ENCODE measurements at regions not wholly inside any gene's neighbourhood (a gene's known extent, or its start where the extent isn't known, plus 50 kb on each side); places are given as distances from the start of the nearest gene placed in this dataset.

DNA sequence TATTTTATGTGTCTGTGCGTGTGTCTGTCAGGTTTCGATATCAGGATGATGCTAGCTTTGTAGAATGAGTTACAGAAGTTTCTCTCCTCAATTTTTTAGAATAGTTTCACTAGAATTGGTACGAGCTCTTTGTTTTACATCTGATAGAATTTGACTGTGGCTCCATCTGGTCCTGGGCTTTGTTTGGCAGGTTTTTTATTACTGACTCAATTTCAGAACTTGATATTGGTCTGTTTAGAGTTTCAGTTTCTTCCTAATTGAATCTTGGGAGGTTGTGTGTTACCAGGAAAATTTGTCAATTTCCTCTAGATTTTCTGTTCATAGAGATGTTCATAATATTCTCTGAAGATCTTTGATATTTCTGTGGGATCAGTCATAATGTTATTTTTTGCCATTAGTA, 289.4 kb upstream of the COL3A1 start:
- TF ChIP-seq POLR2AphosphoS5 (IDR thresholded peaks at IDR 0.05; ENCODE audit: low read depth) (no peak), NANOG (IDR thresholded peaks at IDR 0.05; ENCODE audit: borderline replicate concordance) (no peak)
- TF ChIP-seq, protein P1, sequence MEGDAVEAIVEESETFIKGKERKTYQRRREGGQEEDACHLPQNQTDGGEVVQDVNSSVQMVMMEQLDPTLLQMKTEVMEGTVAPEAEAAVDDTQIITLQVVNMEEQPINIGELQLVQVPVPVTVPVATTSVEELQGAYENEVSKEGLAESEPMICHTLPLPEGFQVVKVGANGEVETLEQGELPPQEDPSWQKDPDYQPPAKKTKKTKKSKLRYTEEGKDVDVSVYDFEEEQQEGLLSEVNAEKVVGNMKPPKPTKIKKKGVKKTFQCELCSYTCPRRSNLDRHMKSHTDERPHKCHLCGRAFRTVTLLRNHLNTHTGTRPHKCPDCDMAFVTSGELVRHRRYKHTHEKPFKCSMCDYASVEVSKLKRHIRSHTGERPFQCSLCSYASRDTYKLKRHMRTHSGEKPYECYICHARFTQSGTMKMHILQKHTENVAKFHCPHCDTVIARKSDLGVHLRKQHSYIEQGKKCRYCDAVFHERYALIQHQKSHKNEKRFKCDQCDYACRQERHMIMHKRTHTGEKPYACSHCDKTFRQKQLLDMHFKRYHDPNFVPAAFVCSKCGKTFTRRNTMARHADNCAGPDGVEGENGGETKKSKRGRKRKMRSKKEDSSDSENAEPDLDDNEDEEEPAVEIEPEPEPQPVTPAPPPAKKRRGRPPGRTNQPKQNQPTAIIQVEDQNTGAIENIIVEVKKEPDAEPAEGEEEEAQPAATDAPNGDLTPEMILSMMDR (conservative IDR thresholded peaks at IDR 0.05; ENCODE audit: low read depth in 2 of 2) = no peak
- TF ChIP-seq, protein P2, sequence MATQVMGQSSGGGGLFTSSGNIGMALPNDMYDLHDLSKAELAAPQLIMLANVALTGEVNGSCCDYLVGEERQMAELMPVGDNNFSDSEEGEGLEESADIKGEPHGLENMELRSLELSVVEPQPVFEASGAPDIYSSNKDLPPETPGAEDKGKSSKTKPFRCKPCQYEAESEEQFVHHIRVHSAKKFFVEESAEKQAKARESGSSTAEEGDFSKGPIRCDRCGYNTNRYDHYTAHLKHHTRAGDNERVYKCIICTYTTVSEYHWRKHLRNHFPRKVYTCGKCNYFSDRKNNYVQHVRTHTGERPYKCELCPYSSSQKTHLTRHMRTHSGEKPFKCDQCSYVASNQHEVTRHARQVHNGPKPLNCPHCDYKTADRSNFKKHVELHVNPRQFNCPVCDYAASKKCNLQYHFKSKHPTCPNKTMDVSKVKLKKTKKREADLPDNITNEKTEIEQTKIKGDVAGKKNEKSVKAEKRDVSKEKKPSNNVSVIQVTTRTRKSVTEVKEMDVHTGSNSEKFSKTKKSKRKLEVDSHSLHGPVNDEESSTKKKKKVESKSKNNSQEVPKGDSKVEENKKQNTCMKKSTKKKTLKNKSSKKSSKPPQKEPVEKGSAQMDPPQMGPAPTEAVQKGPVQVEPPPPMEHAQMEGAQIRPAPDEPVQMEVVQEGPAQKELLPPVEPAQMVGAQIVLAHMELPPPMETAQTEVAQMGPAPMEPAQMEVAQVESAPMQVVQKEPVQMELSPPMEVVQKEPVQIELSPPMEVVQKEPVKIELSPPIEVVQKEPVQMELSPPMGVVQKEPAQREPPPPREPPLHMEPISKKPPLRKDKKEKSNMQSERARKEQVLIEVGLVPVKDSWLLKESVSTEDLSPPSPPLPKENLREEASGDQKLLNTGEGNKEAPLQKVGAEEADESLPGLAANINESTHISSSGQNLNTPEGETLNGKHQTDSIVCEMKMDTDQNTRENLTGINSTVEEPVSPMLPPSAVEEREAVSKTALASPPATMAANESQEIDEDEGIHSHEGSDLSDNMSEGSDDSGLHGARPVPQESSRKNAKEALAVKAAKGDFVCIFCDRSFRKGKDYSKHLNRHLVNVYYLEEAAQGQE (IDR thresholded peaks at IDR 0.05; ENCODE audit: unreplicated experiment) = no peak
- TF ChIP-seq, protein P3, sequence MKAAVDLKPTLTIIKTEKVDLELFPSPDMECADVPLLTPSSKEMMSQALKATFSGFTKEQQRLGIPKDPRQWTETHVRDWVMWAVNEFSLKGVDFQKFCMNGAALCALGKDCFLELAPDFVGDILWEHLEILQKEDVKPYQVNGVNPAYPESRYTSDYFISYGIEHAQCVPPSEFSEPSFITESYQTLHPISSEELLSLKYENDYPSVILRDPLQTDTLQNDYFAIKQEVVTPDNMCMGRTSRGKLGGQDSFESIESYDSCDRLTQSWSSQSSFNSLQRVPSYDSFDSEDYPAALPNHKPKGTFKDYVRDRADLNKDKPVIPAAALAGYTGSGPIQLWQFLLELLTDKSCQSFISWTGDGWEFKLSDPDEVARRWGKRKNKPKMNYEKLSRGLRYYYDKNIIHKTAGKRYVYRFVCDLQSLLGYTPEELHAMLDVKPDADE (IDR thresholded peaks at IDR 0.05) = no peak
